ENCODE measurements at regions not wholly inside any gene's neighbourhood (a gene's known extent, or its start where the extent isn't known, plus 50 kb on each side); places are given as distances from the start of the nearest gene placed in this dataset.

DNA sequence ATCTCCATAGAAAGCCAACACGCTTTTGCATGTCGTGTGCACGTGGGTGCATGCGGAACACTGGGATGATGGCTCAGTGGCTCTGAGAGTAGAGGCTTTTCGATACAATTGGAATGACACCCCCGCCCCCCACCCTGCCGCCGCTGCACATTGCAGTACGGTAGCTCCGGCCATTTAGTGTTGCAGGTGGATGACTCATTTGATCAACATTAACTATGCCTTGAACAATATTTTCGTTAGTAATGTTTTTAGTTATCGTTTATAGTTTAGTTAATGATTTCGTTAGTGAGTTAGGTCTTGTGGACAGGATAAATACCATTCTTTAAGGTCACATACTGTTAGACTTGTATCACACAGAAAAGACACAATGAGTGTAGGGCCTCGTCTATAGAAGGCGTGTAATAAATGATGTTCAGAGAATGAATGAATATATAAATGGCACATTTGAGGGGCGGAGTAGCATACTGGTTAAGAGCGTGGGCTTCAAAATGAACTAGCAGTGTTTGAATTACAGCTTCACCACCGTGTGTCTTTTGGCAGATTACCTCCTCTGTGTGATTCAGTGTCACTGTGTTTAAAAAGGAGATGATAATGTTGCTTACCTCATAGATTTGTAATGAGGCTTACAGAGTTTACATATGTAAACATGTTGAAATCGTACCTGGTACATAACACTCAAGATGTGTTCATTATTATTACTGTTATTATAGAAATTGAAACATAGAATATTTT, 67.2 kb upstream of the TENM3 start:
- H3K9me3 ChIP-seq (replicated peaks; ENCODE audit: low read length) = no peaks in the 10 kb centered on the region
- H3K27me3 ChIP-seq (ENCODE audit: control insufficient read depth, insufficient read depth, low read length) = no peaks in the 10 kb centered on the region
- H3K36me3 ChIP-seq (ENCODE audit: insufficient read depth, low read length) = no peaks in the 10 kb centered on the region

GRCh38 chr4:182177166-182177565, 66.0 kb upstream of the TENM3 start:
- Histone ChIP-seq H3K9me3 (replicated peaks; ENCODE audit: low read length) (no peaks in the 10 kb centered on the region), H3K36me3 (ENCODE audit: insufficient read depth, low read length) (no peaks in the 10 kb centered on the region), H3K4me1 (ENCODE audit: control insufficient read depth, insufficient read depth, low read length) (peaks cover 12% of the 10 kb centered on the region), H3K4me3 (ENCODE audit: low read length) (no peak overlapping the region), H3K27me3 (ENCODE audit: control insufficient read depth, insufficient read depth, low read length) (no peaks in the 10 kb centered on the region), H3K9ac (ENCODE audit: low read depth, low read length) (no peak overlapping the region), H3K4me2 (ENCODE audit: low read length) (no peak overlapping the region)

More for the DNA sequence above, 67.2 kb upstream of the TENM3 start:
- Histone ChIP-seq H3K4me1 (ENCODE audit: control insufficient read depth, insufficient read depth, low read length) (peaks cover 12% of the 10 kb centered on the region), H3K4me3 (ENCODE audit: low read length) (no peak overlapping the region), H3K4me2 (ENCODE audit: low read length) (no peak overlapping the region), H3K9ac (ENCODE audit: low read depth, low read length) (no peak overlapping the region)

DNA sequence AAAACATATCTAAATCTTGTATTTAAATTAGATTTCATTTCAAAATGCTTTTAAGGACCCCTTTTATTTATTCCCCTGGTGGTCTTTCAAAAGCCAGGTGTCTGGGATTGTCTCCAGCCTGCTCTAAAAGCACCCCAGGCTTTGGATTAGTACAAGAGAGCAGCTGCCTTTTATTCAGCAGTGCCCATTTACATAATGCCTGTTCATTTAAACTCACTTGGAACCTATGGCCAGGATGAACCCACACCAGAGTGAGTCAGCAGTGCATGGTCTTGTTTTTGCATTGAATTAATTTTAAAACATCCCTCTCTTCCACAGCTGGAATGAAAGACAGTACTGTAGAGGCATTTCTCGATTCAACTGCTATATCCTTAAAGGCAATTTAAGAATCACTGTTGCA, 64.1 kb upstream of the TENM3 start:
- no peak overlapping the region for H3K4me3 ChIP-seq (ENCODE audit: low read length)
- peaks cover 12% of the 10 kb centered on the region for H3K4me1 ChIP-seq (ENCODE audit: control insufficient read depth, insufficient read depth, low read length)
- peak overlapping the region; percentile 26 for H3K4me2 ChIP-seq (ENCODE audit: low read length)

DNA sequence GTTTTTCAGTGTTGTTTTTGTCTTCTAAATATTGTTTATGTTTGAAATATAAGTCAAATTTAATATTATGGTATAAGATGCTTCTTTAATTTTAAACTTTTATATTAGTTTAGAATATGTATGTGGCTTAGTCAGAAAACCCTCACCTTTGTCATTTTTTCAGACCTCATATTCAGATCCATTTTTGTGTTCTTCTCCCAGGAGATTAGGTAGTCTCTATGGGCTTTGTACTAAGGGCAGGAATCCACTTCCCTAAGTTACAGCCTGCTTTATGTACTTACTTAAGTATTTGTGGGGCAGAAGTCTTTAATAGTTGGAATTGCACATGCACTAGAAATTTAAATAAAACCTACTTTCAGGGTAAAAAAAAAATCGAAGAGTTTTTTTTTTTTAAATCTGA, 63.5 kb upstream of the TENM3 start:
- no peaks in the 10 kb centered on the region for H3K9me3 ChIP-seq (replicated peaks; ENCODE audit: low read length)
- H3K4me2 ChIP-seq (ENCODE audit: low read length) = peak overlapping the region; percentile 26
- peaks cover 12% of the 10 kb centered on the region for H3K4me1 ChIP-seq (ENCODE audit: control insufficient read depth, insufficient read depth, low read length)
- H3K27me3 ChIP-seq (ENCODE audit: control insufficient read depth, insufficient read depth, low read length) = no peaks in the 10 kb centered on the region
- no peaks in the 10 kb centered on the region for H3K36me3 ChIP-seq (ENCODE audit: insufficient read depth, low read length)
- H3K4me3 ChIP-seq (ENCODE audit: low read length) = no peak overlapping the region
- H3K9ac ChIP-seq (ENCODE audit: low read depth, low read length) = no peak overlapping the region

More for the DNA sequence above, 64.1 kb upstream of the TENM3 start:
- Histone ChIP-seq H3K27me3 (ENCODE audit: control insufficient read depth, insufficient read depth, low read length) (no peaks in the 10 kb centered on the region), H3K9me3 (replicated peaks; ENCODE audit: low read length) (no peaks in the 10 kb centered on the region), H3K9ac (ENCODE audit: low read depth, low read length) (no peak overlapping the region), H3K36me3 (ENCODE audit: insufficient read depth, low read length) (no peaks in the 10 kb centered on the region)

DNA sequence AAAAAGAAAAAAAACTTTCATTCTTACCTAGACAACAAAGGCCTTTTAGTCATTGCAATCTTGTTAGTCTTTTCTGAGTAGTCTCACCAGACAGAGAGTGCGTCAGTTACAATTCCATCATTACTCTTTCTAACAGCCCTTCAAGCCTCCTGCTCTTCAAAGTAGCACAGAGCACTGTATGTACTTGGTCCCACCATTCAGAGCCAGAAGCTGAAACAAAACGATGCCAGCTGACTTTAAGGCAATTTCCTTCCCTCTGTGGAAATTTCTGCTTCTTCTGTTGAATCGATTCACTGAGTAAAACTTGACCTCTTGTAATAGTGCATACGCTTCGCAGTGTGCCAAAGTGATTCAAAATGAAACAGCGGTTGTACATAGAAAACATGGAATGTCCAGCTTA, 57.7 kb upstream of the TENM3 start:
- H3K36me3 ChIP-seq (ENCODE audit: insufficient read depth, low read length) = no peaks in the 10 kb centered on the region
- H3K4me3 ChIP-seq (ENCODE audit: low read length) = no peak overlapping the region
- no peak overlapping the region for H3K9ac ChIP-seq (ENCODE audit: low read depth, low read length)
- H3K27me3 ChIP-seq (ENCODE audit: control insufficient read depth, insufficient read depth, low read length) = no peaks in the 10 kb centered on the region
- H3K4me2 ChIP-seq (ENCODE audit: low read length) = no peak overlapping the region
- peaks cover 22% of the 10 kb centered on the region for H3K4me1 ChIP-seq (ENCODE audit: control insufficient read depth, insufficient read depth, low read length)
- no peaks in the 10 kb centered on the region for H3K9me3 ChIP-seq (replicated peaks; ENCODE audit: low read length)

DNA sequence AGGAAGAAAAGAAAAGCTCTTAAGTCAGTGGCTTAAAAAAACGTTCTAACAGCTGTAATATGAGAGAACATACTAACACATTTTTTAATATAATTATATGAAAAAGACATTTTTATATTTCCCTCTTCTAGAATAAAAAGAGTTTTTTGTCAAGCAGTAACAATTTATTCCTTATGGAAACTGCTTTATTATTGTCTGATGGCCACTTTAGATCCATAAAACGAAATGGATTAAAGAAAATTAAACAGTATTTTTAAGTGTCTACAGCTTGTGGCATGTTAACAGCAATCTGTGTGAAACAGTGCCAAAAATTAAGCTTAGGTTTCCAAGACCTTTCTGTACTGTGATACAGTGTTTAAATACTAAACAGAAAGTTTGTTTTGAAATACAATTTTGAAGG, 55.5 kb upstream of the TENM3 start:
- peaks cover 30% of the 10 kb centered on the region for H3K4me1 ChIP-seq (ENCODE audit: control insufficient read depth, insufficient read depth, low read length)
- H3K4me2 ChIP-seq (ENCODE audit: low read length) = no peak overlapping the region
- no peaks in the 10 kb centered on the region for H3K9me3 ChIP-seq (replicated peaks; ENCODE audit: low read length)
- no peak overlapping the region for H3K4me3 ChIP-seq (ENCODE audit: low read length)
- no peak overlapping the region for H3K9ac ChIP-seq (ENCODE audit: low read depth, low read length)
- no peaks in the 10 kb centered on the region for H3K36me3 ChIP-seq (ENCODE audit: insufficient read depth, low read length)
- no peaks in the 10 kb centered on the region for H3K27me3 ChIP-seq (ENCODE audit: control insufficient read depth, insufficient read depth, low read length)

DNA sequence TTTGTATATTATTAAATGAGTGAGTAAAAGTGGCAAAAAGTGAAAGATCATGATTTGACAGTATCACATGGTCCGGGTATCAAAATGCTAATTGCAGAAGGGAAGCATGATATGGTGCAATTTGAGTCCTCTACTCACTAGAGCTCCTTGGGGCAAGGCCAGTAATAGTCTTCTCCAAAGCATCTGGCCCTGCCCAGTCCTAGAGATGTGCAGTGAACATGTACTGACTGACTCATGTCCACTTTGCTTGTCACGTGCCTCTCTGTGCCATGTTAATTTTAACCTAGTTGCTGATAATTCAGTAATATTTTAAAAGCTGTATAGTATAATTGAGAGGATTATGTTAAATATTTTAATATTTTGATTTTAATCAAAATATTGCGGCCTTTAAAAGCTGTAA, 54.6 kb upstream of the TENM3 start:
- H3K9ac ChIP-seq (ENCODE audit: low read depth, low read length) = no peak overlapping the region
- H3K4me2 ChIP-seq (ENCODE audit: low read length) = peak overlapping the region; percentile 14

DNA sequence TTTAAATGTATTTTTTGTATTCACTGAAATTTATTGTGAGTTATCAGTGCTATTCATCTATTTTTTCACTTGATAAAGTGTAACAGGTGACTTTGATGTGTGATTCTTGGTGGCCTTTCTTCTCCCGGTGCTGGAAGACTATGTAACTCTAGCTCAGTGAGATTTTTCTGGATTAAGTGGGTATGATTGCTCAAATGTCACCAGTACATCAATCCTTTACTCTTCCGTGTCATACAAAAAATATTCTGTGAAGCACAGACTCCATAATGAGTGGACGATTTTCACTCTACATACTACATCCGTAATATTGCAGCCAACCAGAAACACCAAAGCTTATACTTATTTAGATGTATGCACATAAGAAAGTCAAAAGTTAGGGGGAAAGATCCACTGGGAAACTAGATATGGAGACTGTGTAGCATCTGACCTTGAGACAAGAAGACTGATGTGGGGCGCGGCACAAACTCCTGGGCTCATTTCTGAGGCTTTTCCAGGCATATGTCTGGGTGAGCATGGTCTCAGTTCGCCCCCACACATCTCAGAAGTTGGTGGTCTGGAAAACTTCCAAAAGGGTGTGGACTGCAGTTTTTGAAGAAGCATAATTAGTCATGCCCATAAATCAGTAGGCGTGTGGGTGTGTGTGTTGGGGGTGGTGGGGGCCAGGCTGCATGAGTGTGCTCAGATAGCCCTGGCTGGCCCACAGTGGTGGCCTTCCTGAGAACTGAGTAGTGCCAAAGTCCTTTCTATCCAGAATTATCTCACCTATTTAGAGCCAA, 53.9 kb upstream of the TENM3 start:
- no peaks in the 10 kb centered on the region for H3K36me3 ChIP-seq (ENCODE audit: insufficient read depth, low read length)
- H3K4me1 ChIP-seq (ENCODE audit: control insufficient read depth, insufficient read depth, low read length) = peaks cover 39% of the 10 kb centered on the region
- H3K4me3 ChIP-seq (ENCODE audit: low read length) = peak overlapping the region; percentile 20

More for the DNA sequence above, 54.6 kb upstream of the TENM3 start:
- Histone ChIP-seq H3K27me3 (ENCODE audit: control insufficient read depth, insufficient read depth, low read length) (no peaks in the 10 kb centered on the region), H3K4me1 (ENCODE audit: control insufficient read depth, insufficient read depth, low read length) (peaks cover 39% of the 10 kb centered on the region), H3K9me3 (replicated peaks; ENCODE audit: low read length) (no peaks in the 10 kb centered on the region), H3K4me3 (ENCODE audit: low read length) (no peak overlapping the region), H3K36me3 (ENCODE audit: insufficient read depth, low read length) (no peaks in the 10 kb centered on the region)

GRCh38 chr4:182190306-182190705, 52.9 kb upstream of the TENM3 start:
- Histone ChIP-seq H3K27me3 (ENCODE audit: control insufficient read depth, insufficient read depth, low read length) (no peaks in the 10 kb centered on the region), H3K36me3 (ENCODE audit: insufficient read depth, low read length) (no peaks in the 10 kb centered on the region), H3K4me1 (ENCODE audit: control insufficient read depth, insufficient read depth, low read length) (peaks cover 39% of the 10 kb centered on the region), H3K4me2 (ENCODE audit: low read length) (peak overlapping the region; percentile 54), H3K4me3 (ENCODE audit: low read length) (no peak overlapping the region), H3K9me3 (replicated peaks; ENCODE audit: low read length) (no peaks in the 10 kb centered on the region), H3K9ac (ENCODE audit: low read depth, low read length) (peak overlapping the region; percentile 7)

More for the DNA sequence above, 53.9 kb upstream of the TENM3 start:
- Histone ChIP-seq H3K9me3 (replicated peaks; ENCODE audit: low read length) (no peaks in the 10 kb centered on the region), H3K4me2 (ENCODE audit: low read length) (peak overlapping the region; percentile 54), H3K9ac (ENCODE audit: low read depth, low read length) (no peak overlapping the region), H3K27me3 (ENCODE audit: control insufficient read depth, insufficient read depth, low read length) (no peaks in the 10 kb centered on the region)

DNA sequence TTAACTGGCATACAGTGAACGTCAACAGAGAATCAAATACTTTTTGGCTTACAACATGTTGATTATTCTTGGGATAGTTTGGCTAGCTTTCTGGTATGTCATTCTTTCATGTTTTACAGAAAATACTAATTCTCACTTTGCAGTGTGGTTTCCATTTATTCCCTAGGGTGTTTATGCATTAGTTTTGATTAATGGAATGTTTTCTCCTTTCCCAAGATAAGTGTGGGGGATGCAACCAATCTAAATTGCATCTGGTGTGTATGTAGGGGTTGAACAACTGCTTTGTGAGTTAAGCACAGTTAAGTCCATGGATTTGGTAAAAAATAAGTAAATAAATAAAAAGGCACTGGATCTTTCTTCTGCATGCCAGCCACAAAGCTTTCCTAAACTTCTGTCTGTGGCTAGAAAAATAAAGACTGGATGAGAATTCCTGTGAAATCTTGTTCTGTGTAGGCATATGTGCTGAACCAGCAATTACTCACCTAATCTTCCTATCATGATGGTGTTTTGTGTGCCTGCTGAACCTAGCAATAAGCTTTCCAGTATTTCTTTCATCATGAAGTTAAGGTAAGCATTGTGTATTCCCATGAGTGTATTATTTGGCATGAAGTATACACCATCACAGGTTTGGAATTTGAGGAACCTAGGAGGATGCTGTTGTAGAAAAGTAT, 50.6 kb upstream of the TENM3 start:
- Histone ChIP-seq H3K27me3 (ENCODE audit: control insufficient read depth, insufficient read depth, low read length) (no peaks in the 10 kb centered on the region), H3K9me3 (replicated peaks; ENCODE audit: low read length) (no peaks in the 10 kb centered on the region), H3K4me3 (ENCODE audit: low read length) (no peak overlapping the region), H3K9ac (ENCODE audit: low read depth, low read length) (no peak overlapping the region), H3K36me3 (ENCODE audit: insufficient read depth, low read length) (no peaks in the 10 kb centered on the region), H3K4me1 (ENCODE audit: control insufficient read depth, insufficient read depth, low read length) (peaks cover 39% of the 10 kb centered on the region), H3K4me2 (ENCODE audit: low read length) (peak overlapping the region; percentile 23)

DNA sequence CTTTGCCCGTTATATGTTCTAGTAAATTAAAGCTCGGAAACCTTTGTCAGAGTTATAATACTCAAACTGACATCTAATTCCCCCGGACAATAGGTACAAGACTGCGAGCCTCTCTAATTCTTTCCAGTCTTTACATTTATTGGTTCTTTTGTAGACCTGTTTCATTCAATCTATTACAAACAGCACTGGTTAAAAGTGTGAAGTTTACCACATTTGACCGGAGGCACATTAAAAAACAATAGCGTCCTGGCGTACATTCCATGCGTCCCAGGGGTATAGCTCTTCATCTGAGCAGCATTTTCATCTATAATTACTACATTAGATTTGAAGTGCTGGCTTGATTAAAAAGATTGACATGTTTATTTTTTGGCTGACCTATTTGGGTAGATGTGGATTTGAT, 49.9 kb upstream of the TENM3 start:
- peaks cover 38% of the 10 kb centered on the region for H3K4me1 ChIP-seq (ENCODE audit: control insufficient read depth, insufficient read depth, low read length)
- no peak overlapping the region for H3K9ac ChIP-seq (ENCODE audit: low read depth, low read length)
- H3K4me2 ChIP-seq (ENCODE audit: low read length) = peak overlapping the region; percentile 23
- no peaks in the 10 kb centered on the region for H3K27me3 ChIP-seq (ENCODE audit: control insufficient read depth, insufficient read depth, low read length)
- no peaks in the 10 kb centered on the region for H3K9me3 ChIP-seq (replicated peaks; ENCODE audit: low read length)
- no peaks in the 10 kb centered on the region for H3K36me3 ChIP-seq (ENCODE audit: insufficient read depth, low read length)
- H3K4me3 ChIP-seq (ENCODE audit: low read length) = no peak overlapping the region
